Right lung (tissue), 2 donors: ENCODE measurements at regions not wholly inside any gene's neighbourhood (a gene's known extent, or its start where the extent isn't known, plus 50 kb on each side); places are given as distances from the start of the nearest gene placed in this dataset.
A peak's percentile ranks its signal among the peaks of the same experiment; 100 is the strongest.

Experiments
- DNase-seq, 2 donors: peaks; one replicate each; pipeline ENCODE4 v3.0.0-alpha.2; 2013

DNA sequence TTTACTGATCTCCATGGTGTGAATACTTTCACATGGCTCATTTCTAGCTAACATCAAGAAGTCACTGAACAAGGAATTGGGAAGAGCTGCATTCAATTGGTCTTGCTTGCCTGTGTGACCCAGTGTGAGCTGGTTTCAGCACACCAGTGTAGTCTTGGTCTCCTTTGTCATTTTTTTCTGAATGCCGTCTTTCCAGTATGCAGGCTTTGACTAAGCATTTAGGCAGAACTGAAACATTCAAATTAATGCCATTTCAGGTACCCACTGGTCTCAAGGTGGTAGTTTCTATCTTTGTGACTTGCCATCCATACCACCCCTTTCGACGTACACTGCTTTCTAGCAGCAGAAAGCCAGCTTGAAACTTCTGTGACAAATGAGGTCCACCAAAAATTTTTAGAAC is 550.5 kb upstream of the BOD1L1 start:
- no peak for DNase-seq

DNA sequence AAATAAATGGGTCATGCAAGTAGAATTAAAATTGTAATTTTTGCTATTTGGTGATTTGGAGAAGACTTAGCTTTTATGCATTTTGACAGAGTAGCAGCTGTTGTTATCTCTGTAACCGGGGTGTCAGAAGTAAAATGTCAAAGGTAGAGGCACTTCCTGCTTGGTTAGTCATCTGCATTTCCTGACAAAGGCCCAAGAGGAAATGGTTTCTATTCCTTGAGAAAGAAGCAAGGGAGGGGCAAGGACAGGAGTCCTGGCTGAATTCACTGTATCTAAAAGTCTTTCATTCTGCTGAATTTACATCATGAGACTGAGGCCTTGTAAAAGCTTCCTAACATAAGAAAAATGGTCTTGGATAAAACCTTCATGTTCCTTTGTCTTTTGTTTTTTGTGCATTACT is 550.9 kb upstream of the BOD1L1 start:
- DNase-seq, result no peak

DNA sequence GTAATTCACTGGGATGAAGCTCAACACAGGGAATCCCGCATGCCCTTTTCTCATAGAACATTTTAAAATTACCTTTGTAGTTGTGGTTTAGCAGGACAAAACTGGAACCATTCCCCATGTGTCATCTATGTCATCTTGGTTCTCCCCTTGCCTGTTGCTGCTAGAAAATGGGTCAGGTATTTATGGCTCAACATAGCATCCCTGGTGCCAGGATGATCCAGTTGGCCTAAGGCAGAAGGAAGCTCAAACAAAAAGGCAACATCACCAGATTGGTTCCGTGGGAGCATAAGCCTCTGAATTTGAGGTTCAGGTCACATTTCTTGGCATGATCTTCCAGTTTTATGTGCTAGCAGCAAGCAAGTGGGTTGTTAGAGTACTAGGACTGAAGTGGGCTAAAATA is 552.6 kb upstream of the BOD1L1 start:
- no peak for DNase-seq

DNA sequence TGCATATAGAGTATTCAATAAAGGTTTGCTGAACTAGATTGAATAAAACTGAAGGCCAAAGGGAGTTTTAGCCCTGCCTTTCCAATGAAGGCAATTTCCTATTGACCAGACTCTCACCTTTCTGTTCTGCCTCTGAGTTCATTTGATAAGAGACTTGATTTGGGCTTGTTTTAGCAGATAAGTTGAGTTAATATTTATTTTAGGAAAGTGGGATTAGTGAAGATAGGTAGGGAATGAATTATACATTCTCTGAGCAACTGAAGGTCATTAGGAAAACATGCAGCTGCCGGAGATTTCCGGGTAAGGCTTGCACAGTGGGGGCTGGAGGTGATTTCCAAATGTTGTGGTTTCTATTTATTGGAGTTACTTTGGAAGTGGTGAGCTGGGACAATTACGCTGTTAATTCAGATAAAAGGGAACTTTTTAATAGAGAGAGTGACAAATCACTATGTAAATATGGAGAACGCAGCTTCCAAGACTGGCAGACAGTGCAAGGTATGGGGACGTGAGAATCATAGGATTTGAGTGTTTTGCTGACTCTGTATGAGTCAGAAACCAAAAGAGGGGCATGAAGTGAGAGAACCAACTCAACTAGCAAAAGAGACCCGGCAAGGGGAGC is 553.6 kb upstream of the BOD1L1 start:
- DNase-seq, result no peak

DNA sequence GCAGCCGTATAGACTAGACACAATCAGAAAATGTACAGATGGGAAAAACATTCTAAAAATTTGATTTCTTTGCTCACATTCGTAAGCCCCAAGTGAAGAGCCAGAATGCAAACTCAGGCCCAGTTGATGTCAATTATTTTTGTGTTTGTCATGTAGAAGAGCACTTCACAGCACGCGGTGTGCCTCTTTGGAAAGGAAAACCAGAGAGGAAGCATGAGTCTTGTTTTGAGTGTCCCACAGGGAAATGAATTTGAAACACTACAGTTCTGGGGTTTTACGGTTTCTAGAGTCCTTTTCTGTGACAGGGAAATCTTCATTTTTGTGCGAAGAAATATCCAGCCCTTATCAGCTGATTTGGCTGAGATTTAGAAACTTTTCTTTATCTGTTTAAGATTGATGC is 554.6 kb upstream of the BOD1L1 start:
- DNase-seq, result no peak

DNA sequence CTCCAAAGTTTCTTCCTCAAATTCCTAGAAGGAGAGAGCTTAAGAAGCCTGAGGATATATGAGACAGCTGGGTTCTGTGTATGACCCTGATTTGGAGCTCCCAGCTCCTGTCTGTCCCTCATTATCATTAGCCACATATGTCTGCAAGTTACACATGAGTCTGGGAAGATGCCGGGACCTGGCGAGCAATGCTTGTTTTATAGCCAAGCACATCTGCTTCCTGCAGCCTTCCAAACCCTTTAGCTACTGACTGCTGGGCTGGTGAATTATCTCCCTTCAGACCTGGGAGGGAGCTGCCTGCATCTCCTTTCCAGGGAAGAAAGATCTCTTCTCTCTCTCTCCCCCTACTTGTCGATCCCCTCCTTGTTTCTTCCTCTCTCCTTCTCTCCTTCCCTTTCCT is 556.7 kb upstream of the BOD1L1 start:
- DNase-seq, result peak; percentile 45 to 53

DNA sequence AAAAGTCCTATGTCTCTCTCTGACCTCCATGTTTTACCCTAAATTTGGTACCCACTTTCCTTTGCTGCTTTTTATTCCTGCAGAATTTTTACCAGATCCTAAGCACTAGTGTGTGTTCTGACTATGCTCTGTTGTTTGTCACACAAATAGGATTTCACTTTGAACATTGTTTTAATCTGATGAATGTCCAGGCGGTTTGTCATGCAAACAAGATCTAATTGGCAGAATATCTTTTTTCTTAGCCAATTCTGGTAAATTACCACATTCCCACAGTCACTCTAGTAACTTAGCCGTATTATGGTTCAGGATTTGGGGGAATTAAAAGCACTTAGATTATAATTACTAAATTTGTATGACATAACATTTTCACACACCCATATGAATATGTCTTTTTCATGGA is 557.2 kb upstream of the BOD1L1 start:
- no peak for DNase-seq

DNA sequence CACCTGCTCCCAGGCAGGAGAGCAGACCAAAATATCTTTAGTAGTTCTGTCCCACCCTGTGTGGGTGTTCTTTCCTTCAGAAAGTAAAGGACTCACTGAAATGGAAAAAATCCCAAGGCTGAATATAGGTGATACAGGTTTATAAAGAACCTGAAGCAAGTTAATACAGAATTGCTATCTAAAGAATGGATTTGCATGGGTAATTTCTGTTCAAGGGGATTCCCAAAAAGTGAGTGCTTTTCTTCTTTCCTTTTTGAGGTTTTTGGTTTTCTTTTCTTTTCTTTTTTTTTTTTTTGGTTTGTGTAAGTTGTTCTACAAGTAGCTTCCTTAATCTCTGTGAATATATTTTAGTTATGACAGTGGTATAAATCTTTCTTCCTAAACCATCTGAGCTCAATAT is 560.7 kb upstream of the BOD1L1 start:
- DNase-seq, result no peak

DNA sequence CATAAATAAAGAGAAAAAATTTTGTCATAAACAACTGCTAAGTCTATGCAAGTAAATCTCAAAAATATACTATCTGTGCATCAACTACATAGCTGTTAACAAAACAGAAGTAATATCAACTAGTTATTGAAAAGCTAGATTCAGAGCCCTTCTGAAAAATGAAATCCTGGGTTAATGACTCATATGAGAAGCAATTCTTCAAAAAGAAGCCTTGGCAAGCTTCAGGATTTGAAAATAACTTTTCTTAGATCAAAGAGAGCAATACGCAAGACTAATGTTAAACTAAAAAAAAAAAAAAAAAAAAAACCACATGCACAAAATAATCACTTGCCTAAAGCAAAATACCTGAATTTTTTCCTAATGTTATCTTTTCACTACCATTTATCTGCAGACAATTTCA is 566.1 kb upstream of the BOD1L1 start:
- no peak for DNase-seq

DNA sequence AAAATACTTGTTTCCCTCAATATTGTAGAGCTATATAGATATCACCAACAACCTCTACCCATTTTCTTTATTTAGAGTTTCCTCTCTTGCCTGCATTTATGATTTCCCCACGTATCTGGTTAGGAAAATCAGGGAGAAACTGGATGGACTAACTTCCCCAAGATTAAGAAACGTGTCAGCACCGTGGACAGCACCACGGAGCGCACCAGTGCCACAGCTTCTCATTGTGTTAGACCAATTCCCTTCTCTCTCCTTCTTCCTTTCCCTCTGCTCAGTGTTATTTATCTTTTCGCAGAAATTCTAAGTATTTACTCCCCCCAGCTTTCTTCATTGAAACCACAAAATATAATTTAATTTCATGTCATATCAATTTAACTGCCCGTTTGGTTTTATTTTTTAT is 568.6 kb upstream of the BOD1L1 start:
- DNase-seq, result peak; percentile 52 to 54

DNA sequence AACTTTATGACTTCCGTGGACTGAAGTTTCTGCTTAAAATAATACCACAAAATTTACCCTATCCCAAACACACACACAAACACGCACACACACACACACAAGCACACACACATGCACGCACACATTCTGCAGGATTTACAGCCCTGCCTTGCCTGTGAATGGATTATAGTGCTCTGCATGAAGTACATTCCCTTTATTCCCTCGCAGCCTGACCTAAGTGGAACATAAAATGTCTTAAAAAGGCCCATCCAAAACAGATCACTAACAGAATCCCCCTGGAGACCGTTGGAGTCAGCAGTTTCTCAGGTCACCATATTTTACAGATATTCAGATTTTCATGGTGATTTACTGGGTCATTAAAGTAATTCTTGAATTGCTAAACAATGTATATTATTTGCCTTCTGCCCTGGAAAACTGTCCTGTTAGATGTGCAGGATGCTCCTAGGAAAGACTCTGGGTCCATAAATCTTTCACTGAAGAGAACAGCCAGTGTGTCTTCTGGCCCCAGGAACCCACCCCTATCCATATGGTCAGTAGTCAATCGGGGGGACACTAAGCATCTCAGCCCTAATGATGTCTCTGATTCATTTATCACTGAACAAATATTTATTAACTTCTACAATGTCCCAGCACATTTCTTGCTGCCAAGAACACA is 587.7 kb upstream of the BOD1L1 start:
- DNase-seq, result no peak

DNA sequence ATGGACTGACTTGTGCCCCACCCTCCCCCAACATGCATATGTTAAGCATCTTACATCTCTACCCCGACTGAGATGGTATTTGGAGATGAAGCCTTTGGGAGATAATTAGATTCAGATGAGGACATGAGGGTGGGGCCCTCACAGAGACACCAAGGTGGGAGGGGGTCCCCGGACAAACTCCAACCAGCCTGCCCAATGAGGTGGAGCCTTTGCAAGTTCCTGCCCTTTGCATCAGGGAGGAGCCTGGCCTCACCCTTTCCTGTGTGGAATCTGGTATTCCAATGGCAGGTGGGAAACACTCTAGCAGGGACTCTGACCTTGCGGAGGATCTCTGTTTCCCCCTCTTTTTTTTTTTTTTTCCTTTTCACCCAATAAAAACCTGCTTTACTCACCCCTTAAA is 589.9 kb upstream of the BOD1L1 start:
- no peak for DNase-seq

DNA sequence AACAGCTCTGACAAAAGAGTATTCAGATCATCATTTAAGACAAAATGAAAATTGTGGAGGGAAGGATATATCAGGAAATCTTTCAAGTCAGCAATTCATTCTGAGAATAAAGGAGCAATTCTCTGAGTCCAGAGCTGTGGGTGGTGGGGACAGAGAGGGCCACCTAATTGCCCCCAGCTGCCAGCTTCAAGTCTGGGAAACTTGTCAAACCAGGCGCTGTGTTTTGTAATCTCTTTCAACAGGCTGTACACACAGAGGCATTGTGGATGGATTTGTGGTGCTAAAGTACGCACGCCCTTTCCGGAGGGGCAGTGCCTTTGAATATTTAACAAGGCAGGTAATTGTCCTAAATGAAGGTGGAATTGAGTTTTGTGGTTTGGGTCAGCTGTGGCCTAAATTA is 591.1 kb upstream of the BOD1L1 start:
- DNase-seq, result no peak

DNA sequence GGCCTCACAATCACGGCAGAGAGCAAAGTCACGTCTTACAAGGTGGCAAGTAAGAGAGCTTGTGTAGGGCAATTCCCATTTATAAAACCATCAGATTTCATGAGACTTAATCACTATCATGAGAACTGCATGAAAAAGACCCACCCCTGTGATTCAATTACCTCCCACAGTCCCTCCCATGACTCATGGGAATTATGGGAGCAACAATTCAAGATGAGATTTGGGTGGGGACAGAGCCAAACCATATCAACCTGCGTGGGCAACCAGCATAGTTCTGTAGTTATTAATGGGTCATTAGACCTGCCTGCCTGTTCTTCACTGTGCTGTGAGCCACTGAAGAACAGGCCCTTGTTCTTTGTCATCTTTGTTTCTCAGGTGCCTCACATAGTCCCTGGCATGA is 593.7 kb upstream of the BOD1L1 start:
- no peak for DNase-seq

DNA sequence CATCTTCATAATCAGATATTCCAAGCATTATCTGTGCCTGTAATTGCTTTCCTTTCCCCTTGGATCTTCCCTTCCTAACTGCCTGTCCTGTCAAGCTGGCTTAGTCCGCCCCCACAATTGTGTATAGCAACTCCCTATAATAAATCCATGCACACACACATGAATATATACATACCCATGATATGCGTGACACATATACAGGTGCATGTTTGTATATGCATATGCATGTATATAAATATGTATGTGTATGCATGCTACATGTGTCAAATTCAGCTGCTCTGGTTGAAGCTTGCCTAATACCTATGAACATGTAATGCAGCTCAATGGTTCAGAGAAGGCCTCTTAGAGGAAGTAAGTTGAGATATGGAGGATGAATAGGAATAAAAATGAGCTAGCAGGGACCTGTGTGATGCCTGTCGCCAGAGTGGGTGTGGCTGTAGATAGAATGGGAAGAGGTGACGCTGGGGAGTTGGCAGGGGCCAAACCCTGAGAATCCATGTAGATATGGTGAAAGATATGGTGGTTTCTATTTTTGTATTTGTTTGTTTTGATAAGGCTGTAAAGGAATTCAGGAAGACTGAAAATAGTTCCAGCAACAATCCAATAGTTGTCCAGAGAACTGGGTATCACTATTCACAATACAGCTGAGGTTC is 595.0 kb upstream of the BOD1L1 start:
- DNase-seq, result no peak

DNA sequence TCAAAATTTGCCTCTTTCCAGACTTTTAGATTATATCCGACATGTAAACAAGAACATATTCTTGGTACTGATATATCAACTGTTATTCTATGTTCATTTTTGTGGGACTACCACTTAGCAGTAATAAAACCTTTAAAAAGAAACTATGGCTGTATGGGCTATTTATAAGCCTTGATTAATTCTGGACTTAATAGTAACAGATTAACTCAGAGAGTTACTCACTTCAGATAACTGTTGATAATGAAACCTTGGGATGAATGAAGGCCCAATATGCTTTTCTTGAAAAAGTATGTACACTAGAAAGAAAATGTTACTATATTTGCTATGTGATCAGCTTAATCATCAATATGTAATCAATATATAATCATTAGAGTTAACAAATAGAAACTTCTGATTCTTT is 595.9 kb upstream of the BOD1L1 start:
- no peak for DNase-seq

DNA sequence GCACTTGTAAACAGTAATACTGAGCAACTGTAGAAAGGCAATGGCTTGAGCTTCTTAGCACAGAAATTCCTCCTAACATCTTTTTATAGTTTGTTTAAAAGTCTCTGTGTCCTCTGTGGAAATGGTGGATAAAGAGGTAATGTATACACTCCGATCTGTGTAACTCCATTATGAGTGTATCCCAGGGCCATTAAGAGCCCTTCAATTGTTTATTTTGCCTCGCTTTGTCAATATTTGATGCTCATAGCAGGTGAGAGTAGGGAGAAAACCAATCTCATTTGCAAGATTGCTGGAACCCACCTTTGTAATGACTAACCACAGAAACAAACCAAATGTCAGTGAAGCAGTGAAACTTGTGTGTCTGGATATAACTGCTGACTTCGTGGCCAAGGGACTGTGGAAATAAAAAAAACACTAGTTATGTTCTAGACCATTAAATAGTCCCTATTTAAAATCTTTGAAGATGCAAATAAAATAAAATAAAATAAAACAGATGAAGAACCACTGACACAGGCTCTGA is 598.2 kb upstream of the BOD1L1 start:
- peak; percentile 18 to 26 for DNase-seq

DNA sequence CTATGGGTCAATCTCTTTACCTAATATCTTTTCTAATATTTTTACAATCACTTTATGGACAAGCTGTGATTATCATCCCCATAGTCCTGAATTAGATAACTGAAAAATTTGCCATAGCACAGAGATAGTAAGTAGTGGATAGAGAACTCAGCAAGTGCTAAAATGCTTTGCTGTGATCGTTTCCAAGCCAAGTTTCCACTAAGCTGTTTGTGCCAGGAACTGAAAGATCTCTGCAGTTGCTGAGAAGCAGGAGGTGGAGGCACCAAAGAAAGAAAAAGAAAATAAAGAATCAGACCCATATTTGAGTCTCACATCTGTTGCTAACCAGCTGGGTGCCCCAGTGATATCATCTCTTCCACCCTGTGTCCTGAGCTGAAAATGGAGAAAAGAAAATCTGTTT is 605.6 kb upstream of the BOD1L1 start:
- no peak for DNase-seq

DNA sequence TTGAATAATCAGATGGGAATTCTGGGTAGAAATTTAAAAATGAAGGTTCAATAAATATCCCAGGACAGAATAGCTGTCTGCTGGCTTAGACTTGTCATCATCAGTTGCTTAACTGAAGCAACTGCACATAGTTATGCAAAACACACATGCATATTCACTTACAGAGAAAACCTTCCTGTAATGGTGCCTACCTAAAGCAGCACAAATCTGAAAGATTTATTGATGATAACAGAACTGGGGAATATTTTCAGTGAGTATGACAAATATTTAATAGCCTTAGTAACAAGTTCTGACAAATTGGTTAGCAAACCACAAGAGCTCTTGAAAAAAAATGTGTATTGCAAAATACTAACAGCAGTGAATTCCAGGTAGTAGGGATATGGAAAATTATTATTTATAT is 606.8 kb upstream of the BOD1L1 start:
- DNase-seq, result no peak

DNA sequence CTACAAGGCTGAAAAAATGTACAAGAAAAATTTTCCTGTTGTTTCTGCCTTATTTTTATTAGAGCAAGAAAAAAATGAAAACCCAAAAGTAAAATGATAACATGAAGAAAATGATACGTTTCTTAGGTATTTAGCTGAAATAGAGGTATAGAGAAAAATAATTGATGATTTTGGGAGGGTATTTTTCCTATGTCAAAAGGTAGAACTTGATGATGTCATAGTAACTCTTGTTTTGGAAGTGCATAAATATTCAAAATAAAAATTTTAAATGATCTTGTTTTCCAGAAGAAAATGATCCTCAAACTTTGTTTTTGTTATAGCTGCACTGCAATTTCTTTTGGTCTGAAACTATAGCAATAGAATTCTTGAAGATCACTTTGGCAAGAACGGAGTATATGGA is 608.8 kb upstream of the BOD1L1 start:
- no peak for DNase-seq

DNA sequence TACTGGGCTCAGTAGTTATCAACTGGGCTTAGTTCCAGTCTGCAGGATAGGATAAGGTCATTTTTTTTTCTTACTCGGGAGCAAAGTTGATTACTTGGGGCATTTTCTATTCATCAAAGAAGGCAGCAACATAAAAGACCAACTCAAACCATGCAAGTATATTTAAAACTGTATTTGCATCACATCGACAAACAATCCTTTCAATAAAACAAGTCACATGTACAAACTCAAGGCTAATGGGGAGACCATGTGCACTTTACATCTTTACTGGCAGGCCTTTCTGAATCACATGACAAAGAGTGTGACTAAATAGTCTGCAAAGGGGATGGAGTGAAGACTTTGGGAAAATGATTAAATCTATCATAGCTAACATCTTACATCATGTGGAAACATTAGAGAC is 610.4 kb upstream of the BOD1L1 start:
- DNase-seq, result no peak

DNA sequence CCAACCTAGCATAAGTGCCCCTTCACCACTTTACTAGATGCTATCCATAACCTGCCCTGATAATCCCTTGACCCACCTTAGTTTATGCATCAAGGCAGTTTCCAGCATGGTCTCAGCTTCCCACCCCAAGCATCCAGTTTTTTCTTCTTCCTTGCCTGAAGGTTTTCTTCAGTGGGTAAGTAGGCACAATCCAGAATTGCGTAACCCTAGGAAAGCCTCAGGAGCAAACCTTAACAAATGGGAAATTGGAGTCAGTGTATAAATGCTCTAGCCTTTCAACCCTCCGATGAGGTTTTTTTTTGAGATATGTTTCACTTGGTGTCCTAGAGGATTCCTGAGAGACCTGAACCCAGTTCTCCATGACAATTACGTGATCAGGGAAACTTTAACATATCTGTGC is 614.0 kb upstream of the BOD1L1 start:
- no peak for DNase-seq

DNA sequence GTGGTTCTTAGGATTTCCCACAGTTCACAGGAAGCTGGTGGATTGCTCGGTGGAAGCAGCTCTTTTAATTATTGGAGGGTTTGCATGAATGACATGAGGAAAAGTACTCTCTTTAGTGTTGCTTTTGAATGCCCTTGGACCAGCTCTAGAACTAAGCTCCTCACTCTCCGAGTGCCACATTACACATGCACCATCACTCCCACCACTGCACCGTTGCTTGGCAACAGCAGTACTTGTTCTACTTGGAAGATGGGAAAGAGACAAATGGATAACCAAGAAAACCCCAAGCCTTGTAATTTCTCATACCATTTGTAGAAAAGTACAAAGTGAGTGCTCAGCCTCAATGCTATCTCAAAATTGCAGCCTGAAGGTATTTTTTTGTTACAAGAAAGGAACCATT is 620.2 kb upstream of the BOD1L1 start:
- DNase-seq, result no peak

DNA sequence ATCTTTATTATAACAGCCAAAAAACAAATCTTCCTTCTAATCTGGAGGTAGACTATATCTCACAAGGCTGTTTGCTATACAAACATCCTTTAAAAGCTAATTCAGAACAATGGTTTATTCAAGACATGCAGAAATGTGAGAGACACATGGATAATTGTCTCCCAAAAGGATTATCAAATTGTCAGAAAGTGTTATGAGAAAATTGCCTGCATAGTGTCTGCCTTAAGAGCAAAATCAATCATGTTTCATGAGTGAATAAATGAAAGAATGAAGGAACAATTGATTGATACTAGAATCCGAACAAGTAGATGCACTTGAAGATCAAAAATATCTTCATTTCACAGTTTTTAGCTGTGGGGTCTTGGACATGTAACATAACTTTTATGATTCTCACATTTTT is 621.7 kb upstream of the BOD1L1 start:
- DNase-seq, result no peak
